DMS 273 treated with DMSO at 0.1 percent for 48 hours (cell line): ENCODE measurements at regions not wholly inside any gene's neighbourhood (a gene's known extent, or its start where the extent isn't known, plus 50 kb on each side); places are given as distances from the start of the nearest gene placed in this dataset.
"Not testable (repeated sequence)": the region's sequence is repeated elsewhere in the genome, so short reads cannot be mapped to it uniquely, and the experiment has no call there.

Source experiments
- DNase-seq: peaks from one replicate; lab custom pipeline; 2025; lab: John Stamatoyannopoulos, UW

DNA sequence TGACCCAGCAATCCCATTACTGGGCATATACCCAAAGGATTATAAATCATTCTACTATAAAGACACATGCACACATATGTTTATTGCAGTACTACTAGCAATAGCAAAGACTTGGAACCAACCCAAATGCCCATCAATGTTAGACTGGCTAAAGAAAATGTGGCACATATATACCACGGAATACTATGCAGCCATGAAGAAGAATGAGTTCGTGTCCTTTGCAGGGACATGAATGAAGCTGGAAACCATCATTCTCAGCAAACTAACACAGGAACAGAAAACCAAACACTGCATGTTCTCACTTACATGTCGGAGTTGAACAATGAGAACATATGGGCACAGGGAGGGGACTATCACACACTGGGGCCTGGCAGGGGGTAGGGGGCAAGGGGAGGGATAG, 183.0 kb downstream of the HACE1 start:
- not testable (repeated sequence) for DNase-seq

DNA sequence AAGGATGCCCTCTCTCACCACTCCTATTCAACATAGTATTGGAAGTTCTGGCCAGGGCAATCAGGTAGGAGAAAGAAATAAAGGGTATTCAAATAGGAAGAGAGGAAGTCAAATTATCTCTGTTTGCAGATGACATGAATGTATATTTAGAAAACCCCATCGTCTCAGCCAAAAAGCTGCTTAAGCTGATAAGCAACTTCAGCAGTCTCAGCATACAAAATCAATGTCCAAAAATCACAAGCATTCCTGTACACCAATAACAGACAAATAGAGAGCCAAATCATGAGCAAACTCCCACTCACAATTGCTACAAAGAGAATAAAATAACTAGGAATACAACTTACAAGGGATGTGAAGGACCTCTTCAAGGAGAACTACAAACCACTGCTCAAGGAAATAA, 184.6 kb downstream of the HACE1 start:
- DNase-seq, result not testable (repeated sequence)

DNA sequence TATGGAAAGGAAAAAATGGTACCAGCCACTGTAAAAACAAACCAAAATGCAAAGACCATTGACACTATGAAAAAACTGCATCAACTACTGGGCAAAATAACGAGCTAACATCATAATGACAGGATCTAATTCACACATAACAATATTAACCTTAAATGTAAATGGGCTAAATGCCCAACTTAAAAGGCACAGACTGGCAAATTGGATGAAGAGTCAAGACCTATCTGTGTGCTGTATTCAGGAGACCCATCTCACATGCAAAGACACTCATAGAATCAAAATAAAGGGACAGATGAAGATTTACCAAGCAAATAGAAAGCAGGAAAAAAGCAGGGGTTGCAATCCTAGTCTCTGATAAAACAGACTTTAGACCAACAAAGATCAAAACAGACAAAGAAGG, 186.6 kb downstream of the HACE1 start:
- not testable (repeated sequence) for DNase-seq

DNA sequence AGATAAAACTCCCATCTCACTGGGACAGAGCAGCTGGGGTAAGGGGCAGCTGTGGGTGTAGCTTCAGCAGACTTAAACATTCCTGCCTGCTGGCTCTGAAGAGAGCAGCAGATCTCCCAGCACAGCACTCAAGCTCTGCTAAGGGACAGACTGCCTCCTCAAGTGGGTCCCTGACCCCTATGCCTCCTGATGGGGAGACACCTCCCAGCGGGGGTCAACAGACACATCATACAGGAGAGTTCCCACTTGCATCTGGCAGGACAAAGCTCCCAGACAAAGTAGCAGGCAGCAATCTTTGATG, 188.2 kb downstream of the HACE1 start:
- not testable (repeated sequence) for DNase-seq

DNA sequence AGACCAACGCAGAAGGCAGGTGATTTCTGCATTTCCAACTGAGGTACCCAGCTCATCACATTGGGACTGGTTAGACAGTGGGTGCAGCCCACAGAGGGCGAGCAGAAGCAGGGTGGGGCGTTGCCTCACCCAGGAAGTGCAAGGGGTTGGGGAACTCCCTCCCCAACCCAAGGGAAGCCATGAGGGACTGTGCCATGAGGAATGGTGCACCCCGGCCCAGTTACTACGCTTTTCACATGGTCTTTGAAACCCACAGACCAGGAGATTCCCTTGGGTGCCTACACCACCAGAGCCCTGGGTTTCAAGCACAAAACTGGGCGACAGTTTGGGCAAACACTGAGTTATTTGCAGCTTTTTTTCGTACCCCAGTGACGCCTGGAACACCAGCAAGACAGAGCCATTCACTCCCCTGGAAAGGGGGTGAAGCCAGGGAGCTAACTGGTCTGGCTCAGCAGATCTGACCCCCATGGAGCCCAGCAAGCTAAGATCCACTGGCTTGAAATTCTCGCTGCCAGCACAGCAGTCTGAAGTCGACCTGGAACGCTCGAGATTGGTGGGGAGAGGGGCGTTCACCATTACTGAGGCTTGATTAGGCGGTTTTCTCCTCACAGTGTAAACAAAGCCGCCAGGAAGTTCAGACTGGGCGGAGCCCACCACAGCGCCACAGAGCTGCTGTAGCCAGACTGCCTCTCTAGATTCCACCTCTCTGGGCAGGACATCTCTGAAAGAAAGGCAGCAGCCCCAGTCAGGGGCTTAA, 188.7 kb downstream of the HACE1 start:
- not testable (repeated sequence) for DNase-seq

DNA sequence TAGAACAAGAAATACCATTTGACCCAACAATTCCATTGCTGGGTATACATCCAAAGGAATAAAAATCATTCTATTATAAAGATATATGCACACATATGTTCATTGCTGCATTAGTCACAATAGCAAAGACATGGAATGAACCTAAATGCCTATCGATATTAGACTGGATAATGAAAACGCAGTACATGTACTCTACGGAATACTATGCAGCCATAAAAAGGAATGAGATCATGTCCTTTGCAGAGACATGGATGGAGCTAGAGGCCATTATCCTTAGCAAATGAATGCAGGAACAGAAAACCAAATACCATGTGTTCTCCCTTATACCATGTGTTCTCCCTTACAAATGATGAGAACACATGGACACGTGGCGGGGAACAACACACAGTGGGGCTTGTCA, 190.2 kb downstream of the HACE1 start:
- DNase-seq, result no peak

DNA sequence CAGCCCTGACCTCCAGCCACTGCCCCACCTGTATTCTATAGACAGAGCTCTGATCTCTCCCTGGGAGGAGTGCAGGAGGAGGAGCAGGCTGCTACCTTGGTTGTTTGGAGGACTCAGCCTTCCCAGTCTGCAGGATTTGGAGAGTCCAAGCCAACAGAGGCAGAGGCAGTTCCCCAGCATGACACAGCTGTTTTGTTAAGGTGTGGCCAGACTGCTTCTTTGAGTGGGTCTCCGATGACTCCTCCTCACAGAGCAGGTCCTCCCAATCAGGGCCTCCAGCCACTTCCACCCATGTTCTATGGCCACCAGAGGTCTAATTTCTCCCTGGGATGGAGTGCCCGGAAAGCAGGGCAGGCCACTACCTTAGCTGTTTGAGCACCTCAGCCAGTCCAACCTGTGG, 203.5 kb downstream of the HACE1 start:
- no peak for DNase-seq

DNA sequence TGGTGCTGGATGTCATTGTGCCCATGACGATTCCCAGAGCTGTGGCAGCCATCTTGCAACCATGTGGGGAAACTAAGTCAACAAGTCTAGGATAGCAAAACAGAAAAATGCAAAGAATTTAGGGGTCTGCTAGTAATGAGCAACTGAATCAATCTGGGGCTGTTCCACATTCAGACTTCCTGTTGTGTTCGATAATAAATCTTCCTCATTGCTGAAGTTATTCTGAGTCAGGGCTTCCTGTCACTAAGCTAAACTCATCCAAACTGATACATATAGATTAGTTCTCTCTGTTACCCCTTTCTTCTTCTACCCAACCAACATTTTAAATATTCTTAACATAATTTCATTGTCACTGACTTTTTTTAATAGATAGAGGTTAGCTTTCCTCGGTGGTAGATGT, 205.9 kb downstream of the HACE1 start:
- DNase-seq, result no peak

DNA sequence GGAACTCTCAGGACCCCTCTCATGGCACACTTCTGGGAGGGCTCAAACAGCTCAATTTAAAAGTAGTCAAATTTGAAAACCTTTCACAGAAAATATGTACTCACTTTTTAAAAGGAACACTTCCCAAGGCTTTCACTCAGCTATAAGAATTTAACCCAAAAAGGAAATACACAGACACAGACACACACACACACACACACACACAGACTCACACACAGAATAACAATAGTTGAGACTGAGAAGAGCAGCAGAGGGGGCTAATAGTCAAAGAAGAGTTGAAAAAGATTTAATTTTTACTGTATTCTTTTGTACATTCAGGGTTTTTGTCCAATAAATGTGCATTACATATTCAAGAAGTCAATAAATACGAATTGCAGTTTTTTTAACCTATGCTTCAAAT, 211.4 kb downstream of the HACE1 start:
- no peak for DNase-seq

DNA sequence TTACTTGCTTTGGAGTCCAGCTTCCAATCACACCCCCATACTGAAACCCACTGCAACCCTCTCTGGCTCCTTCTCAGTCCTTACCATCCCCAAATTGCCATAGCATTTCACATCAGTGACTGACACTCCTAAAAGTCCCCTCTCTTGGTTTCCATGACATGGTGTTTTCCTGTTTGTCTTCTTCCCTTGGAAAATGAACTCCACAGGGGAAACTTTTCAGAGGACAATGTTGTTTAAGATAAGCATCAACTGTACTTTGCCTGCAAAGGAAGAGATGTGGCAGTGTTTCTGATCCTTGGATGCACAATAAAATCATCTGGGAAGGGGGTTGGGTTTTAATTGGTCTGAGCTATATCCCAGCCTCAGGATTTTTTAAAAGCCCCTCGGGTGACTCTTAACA, 214.9 kb downstream of the HACE1 start:
- no peak for DNase-seq

DNA sequence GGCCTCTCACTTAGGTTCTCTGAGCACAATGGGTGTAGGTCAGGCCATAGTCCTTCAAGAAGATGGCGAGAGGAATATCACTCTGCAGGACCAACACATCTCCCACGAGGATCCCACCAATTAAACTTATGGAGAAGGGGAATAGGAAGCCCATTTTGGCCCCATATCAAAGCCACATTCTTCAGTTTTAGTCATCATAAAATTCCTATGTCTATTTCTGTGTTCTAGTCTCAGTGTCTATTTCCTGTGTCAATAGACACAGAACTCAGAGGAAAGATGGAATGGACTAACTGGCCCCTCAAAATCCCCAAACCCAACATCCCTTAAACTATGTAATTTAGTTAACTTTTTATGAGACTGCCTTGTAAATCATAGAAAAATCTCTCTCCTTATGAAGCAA, 216.8 kb downstream of the HACE1 start:
- no peak for DNase-seq

DNA sequence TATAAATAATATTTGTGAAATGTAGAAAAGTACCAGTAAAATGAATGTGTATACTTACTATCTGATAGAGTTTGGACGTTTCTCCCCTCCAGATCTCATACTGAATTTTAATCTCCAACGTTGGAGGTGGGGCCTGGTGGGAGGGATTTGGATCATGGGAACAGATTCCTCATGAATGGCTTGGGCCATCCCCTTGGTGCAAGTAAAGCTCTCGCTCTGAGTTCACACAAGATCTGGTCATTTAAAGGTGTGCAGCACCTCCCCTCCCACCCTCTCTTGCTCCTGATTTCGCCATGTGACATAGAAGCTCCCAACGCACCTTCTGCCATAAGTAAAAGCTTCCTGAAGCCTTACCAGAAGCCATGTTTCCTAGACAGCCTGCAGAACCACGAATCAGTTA, 219.0 kb downstream of the HACE1 start:
- DNase-seq, result no peak

DNA sequence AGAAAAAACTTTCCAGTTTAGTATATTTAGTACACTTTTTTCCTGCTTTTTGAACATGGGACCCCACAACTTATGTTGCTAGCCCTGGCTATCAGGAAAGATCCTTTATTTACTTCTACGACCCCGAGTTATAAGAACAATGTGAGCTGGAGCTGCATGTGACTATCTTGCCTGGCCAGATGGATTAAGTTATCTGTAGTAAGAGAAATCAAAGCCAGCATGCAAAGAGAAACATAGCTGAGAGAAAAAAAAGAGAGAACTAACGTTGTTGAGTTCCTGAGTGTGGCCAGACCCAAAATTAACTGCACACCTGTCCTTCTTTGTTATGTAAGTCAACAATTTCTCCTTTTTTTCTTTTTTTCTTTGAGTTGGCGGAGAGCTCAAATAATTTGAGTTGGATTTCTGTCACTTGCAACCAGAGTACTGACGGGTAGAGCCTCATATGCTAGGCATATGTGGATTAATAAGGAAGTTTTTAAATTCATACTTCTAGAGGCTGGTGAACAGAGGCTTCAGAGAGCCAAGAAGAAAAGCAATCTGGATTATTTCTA, 219.5 kb downstream of the HACE1 start:
- no peak for DNase-seq

DNA sequence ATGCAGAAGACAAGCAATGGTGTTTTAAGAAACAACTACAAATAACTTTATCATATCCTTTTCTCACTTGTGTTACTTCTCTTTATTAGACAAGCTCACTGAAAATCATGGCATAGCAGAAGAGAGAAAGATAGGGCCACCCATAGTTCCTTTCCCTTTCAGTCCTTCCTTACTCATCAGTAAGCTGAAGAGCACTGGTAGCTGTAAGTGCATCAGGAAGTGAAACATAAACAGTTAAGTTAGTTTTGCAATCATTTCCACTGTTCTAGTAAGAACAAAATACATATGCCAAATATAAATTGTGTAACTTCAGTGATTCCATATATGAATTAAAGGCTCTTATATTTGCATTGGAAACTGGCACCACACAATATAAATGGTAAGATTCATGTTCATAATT, 220.1 kb downstream of the HACE1 start:
- no peak for DNase-seq

DNA sequence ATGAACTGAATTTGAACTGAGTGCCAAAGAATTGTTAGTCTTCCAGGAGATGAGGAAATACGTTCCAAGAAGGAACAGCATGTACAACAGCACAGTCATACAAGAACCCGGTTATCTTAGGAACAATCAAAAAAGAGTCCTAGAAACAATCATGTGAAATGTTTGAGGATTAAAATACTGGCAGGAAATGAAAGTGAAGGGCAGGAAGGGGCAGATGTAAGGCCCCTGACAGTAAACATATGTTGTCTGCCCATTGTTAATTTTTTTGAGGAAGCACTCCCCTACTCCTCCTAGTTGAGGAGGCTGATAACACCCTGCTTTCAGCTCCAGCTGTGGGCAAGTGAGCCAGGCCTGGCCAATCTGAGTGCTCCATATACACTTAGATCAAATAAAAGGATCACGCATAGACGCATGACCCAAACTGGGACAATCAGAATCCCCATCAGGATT, 220.9 kb downstream of the HACE1 start:
- DNase-seq, result no peak

DNA sequence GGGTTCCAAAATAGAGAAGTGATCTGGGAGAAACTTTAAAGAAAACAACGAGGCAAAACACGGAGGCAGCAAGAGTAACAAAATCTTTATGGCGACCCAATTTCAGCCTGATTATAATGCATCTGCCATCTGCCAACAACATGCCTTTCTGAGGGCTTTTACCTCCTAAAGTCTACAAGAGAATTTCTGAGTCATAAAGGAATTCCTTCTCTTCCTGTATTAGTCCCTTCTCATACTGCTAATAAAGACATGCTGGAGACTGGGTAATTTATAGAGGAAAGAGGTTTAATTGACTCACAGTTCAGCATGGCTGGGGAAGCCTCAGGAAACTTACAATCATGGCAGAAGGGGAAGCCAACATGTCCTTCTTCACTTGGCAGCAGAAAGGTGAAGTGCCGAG, 226.6 kb downstream of the HACE1 start:
- no peak for DNase-seq

DNA sequence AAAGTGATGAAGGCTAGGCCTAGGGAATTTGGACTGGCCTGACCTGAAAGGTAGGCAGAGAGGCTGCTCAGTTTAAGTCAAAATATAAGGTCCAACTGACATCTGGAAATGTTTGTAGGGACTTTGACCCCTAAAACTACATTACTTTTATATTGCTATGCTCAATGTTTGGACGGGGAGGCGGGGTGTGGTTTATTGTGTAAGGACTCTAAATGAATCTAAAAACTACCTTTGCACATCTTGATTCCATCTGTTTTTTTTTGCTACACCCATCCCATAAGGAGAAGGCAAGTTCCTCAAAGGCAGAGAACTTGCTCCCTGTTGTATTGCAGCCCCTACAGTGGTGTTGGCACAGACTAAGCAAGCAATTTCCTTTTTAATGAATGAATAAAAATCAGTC, 227.1 kb downstream of the HACE1 start:
- DNase-seq, result no peak

DNA sequence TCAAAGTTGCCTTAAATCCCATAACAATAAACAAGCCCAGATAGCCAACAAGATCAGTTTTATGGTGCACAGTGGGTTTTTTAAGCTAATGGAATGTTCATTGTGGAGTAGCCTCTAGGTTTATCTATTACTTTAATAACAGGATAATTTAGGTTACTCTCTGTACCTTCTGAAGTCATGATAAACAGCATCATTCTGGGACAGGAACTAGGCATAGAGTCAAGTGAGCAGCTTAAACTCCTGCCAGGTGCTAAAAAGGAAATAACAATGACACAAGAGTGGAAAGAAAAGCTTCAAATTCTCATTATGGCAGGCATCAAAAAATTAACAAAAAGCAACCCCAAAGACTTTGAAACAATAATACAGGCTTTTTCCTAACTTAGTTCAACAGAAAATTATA, 228.8 kb downstream of the HACE1 start:
- DNase-seq, result no peak

DNA sequence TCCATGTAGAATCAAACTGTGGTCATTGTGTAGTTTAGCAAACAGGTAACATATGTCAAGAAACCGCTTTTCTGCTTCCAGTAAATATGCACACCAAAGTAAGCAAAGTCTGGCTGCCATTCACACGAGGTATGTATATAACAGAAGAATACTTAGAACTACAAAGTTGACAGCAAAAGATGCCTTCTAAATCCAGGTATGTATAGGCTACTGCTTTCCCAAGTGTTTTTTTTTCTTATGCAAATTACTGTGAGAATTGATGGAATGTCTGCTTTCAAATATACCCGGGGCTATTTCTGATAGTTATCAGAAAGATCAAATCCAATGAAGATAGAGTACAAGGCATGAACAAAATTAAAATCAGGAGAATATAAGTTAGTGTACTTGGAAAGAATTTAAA, 229.2 kb downstream of the HACE1 start:
- DNase-seq, result no peak

DNA sequence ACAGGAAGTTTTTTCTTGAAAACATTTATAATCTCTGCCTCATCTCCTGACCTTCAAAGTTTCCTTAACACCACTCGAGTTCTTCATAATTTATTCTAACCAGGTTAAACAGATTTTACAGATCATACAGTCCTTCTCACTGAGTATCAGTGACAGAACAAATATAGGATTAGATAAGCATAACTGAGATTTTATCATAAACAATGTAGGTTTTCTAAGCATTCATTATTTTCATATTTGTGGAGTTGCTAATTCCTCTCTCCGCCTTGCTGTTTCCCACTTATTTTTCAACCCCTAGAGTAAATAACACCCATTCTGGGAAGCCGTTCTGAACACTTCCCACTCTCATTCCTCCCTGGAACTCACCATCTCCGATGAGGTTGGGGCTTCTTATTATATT, 229.9 kb downstream of the HACE1 start:
- DNase-seq, result no peak

DNA sequence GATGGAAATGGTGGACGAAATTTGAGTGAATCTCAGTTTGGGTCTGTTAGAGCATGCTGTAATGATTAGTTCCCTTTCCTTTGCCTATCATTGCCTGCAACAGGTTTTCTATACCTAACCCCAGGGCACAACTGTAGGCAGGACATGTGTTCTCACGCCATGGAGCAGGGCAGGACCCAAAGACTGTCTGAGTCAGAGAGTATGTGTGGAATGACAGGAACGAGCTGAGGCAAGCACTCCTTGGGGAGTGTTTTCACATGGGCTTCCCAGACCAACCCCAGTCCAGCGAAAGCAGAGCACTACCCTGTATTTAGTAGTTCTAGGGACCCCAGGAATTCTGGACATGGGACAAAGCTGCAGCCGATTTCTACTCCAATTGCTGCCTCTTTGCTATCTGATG, 234.2 kb downstream of the HACE1 start:
- no peak for DNase-seq

DNA sequence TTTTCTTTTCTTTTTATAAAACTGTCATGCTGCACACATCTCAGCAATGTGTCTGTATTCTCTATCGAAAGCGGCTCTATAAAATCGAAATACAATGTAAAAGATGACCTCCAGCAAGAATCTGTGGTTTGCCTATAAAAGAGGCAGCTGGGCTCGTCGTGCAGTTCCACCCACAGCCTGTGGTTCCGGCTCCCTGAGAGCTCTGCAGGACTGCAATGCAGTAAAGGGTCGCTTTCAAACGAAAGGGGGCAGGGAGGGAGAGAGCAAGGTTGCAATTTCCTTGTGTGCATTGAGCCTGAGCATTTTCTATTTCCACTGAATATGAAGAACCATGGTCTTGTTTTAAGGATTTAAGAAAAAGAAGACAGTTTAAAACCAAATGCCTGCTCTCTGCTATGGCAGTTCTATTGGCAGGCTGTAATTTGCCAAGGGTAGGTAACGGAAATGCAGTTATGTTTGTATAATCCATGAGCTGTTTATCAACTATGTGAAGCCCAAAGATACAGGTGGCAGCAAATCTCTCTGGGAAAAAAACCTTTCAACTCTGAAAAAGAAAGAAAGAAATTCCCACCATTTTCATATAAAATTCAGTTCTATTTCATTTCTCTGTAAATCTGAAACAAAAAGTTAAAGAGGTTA, 236.5 kb downstream of the HACE1 start:
- DNase-seq, result no peak

DNA sequence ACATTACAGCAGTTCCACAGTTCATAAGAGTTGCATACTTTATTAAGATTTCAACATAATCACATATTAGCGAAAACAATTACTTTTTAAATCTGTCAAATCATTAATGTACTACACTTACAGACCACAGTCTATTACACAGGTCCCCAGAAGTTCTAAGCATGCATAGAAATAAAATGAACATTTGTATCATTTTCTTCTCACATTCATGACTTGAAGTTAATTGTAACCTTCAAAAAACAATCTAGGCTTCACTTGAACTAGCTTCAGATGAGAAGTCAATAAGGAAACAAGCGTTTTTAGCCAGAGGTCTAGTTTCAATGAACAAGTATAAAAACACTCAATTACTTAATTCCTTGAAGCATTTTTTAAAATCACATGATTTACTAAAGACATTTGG, 238.3 kb downstream of the HACE1 start:
- DNase-seq, result no peak

DNA sequence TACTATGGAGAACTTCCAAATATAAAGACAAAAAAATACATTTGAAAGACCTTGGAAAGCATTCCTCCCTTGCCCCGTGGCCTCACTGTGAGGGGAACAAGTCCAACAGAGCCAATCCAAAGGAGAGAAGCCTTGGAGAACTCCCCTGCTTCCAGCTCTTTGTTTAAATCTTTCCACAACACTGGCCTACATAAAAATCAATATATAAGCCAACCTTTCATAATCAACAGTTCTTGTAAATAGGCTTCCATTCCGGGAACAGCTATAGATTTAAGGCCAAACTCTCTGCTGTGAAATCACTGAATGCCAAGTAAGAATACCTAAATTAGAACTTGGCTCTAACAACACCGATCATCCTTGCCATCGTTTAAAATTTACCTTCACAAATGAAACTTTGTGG, 242.1 kb downstream of the HACE1 start:
- no peak for DNase-seq
